ENCODE measurements at regions not wholly inside any gene's neighbourhood (a gene's known extent, or its start where the extent isn't known, plus 50 kb on each side); places are given as distances from the start of the nearest gene placed in this dataset.

- Histone ChIP-seq H2AFZ (ENCODE audit: low read depth, low read length) (peak overlapping the region; percentile 58), H3K4me3 (replicated peaks in 1 of 3; ENCODE audit: insufficient read depth in 1 of 3, low read depth in 1 of 3, low read length in 3 of 3) (no peak overlapping the region), H3K9ac (replicated peaks; ENCODE audit: extremely low read depth, insufficient read depth, low read length) (no peak overlapping the region), H3K36me3 (ENCODE audit: control insufficient read depth in 2 of 2, extremely low read depth in 1 of 2, insufficient read depth in 2 of 2, low read length in 2 of 2) (no peaks in the 10 kb centered on the region), H3K4me2 (ENCODE audit: insufficient read depth, low read length) (peak overlapping the region; percentile 77), H3K9me3 (replicated peaks; ENCODE audit: control insufficient read depth, insufficient read depth, low read length) (no peaks in the 10 kb centered on the region), H3K27ac (ENCODE audit: insufficient read depth, low read depth, low read length) (peak overlapping the region; percentile 36), H3K27me3 (ENCODE audit: control insufficient read depth in 2 of 2, insufficient read depth in 2 of 2, low read length in 2 of 2) (no peaks in the 10 kb centered on the region), H4K20me1 (replicated peaks; ENCODE audit: control insufficient read depth, extremely low read depth, insufficient read depth, low read length) (no peaks in the 10 kb centered on the region), H3K9me1 (replicated peaks; ENCODE audit: control insufficient read depth, extremely low read depth, insufficient read depth, low read length) (no peaks in the 10 kb centered on the region), H3K4me1 (ENCODE audit: control insufficient read depth, extremely low read depth, insufficient read depth, low read length) (peaks cover 22% of the 10 kb centered on the region), H3K79me2 (ENCODE audit: control insufficient read depth, insufficient read depth, low read length) (no peaks in the 10 kb centered on the region)
- dilution Hi-C loops (cut with MboI; ENCODE audit: extremely low pct_ligation_motif_present, low sequenced_read_pairs): no loop called here
- FAIRE-seq: peak; percentile 46
- TF ChIP-seq POLR2A (IDR thresholded peaks at IDR 0.05; ENCODE audit: low read depth, low read length) (no peak), MAX (IDR thresholded peaks at IDR 0.05; ENCODE audit: insufficient read depth, insufficient read length) (no peak), POLR2AphosphoS5 (IDR thresholded peaks at IDR 0.05; ENCODE audit: insufficient read depth, low read depth, low read length) (no peak), FOS (IDR thresholded peaks at IDR 0.05; ENCODE audit: borderline replicate concordance, insufficient read depth, low read length) (peak; percentile 95), GATA2 (IDR thresholded peaks at IDR 0.05; ENCODE audit: insufficient read depth, insufficient read length, low read depth, low read length) (no peak), CTCF (IDR thresholded peaks at IDR 0.05; ENCODE audit: extremely low read depth in 1 of 2, insufficient read depth in 1 of 2, low read depth in 1 of 2, low read length in 2 of 2) (no peak), JUN (IDR thresholded peaks at IDR 0.05; ENCODE audit: borderline replicate concordance, insufficient read depth, insufficient read length, low read depth) (peak; percentile 83), EZH2 (IDR thresholded peaks at IDR 0.05; ENCODE audit: borderline replicate concordance, low read depth, low read length, severe bottlenecking) (no peak), MYC (IDR thresholded peaks at IDR 0.05; ENCODE audit: low read depth, low read length) (no peak)
- intact Hi-C loops (cut with micrococcal nuclease): loop anchor here (5.0 kb wide), 1 partner anchor 33 kb away; no protein-coding TSS in a partner anchor
- DNase-seq (ENCODE audit: low read depth, low spot score): peak; percentile 83
- POLR2A ChIA-PET: no interaction called here
- CTCF ChIA-PET: interaction anchor here (1.0 kb wide), 1 partner anchor 50 kb away, joined by 4 read pairs; no protein-coding TSS in a partner anchor
- no TSS peak for BruUV-seq (replicated peaks)
Measured at GRCh38 chr4:30429813-30430761, 290.1 kb upstream of the PCDH7 start.

Measured in endothelial cell of umbilical vein (primary cell).